GM19193 (cell line): ENCODE measurements at regions not wholly inside any gene's neighbourhood (a gene's known extent, or its start where the extent isn't known, plus 50 kb on each side); places are given as distances from the start of the nearest gene placed in this dataset.

Experiments used
- POLR2A ChIP-seq: IDR thresholded peaks from 4 replicates; pipeline ENCODE4 v1.6.1; 2011; ENCODE audit not compliant: insufficient read depth, insufficient read length; ENCODE audit errors: extremely low read depth

GRCh38 chr10:107803546-107803945, 639.0 kb upstream of the SORCS1 start:
- no peak for TF ChIP-seq POLR2A

GRCh38 chr10:107800061-107800460, 635.6 kb upstream of the SORCS1 start:
- TF ChIP-seq POLR2A = no peak

- TF ChIP-seq POLR2A = no peak
These were observed 625.8 kb upstream of the SORCS1 start for GRCh38 chr10:107790271-107790670.

- no peak for TF ChIP-seq POLR2A
These were observed 606.6 kb upstream of the SORCS1 start for GRCh38 chr10:107771066-107771465.

- TF ChIP-seq POLR2A = no peak
These were observed 602.7 kb upstream of the SORCS1 start for GRCh38 chr10:107767185-107767584.

GRCh38 chr10:107754814-107755213, 590.3 kb upstream of the SORCS1 start:
- no peak for TF ChIP-seq POLR2A

- TF ChIP-seq POLR2A = no peak
These were observed 584.7 kb upstream of the SORCS1 start for GRCh38 chr10:107749235-107749634.

- no peak for TF ChIP-seq POLR2A
These were observed 583.3 kb upstream of the SORCS1 start for GRCh38 chr10:107747851-107748250.

- no peak for TF ChIP-seq POLR2A
These were observed 577.5 kb upstream of the SORCS1 start for GRCh38 chr10:107741971-107742370.

GRCh38 chr10:107740962-107741690, 576.6 kb upstream of the SORCS1 start:
- TF ChIP-seq POLR2A = no peak

- TF ChIP-seq POLR2A = no peak
These were observed 575.4 kb upstream of the SORCS1 start for GRCh38 chr10:107739951-107740350.

GRCh38 chr10:107733328-107734130, 569.0 kb upstream of the SORCS1 start:
- no peak for TF ChIP-seq POLR2A

GRCh38 chr10:107732045-107732444, 567.5 kb upstream of the SORCS1 start:
- no peak for TF ChIP-seq POLR2A

GRCh38 chr10:107728807-107729206, 564.3 kb upstream of the SORCS1 start:
- TF ChIP-seq POLR2A = no peak

GRCh38 chr10:107727767-107728317, 563.3 kb upstream of the SORCS1 start:
- TF ChIP-seq POLR2A = no peak

- no peak for TF ChIP-seq POLR2A
These were observed 554.4 kb upstream of the SORCS1 start for GRCh38 chr10:107718864-107719263.

- no peak for TF ChIP-seq POLR2A
These were observed 552.5 kb upstream of the SORCS1 start for GRCh38 chr10:107717046-107717445.

- no peak for TF ChIP-seq POLR2A
These were observed 551.1 kb upstream of the SORCS1 start for GRCh38 chr10:107715565-107715964.
